Esophagus muscularis mucosa (tissue), 4 donors: ENCODE measurements at regions not wholly inside any gene's neighbourhood (a gene's known extent, or its start where the extent isn't known, plus 50 kb on each side); places are given as distances from the start of the nearest gene placed in this dataset.

Source experiments
- DNase-seq: peaks from one replicate; pipeline ENCODE4 v3.0.0-alpha.2; 2017; ENCODE audit errors: extremely low spot score
- H3K27ac ChIP-seq, 4 donors: fragments of 200-600 bp; sonication (generic); replicated peaks in 1 of 4; 1 replicate in 3 of 4; 2 replicates in 1 of 4; pipeline ENCODE4 v1.5.1; 2016 to 2019; ENCODE audit warnings: mild to moderate bottlenecking in 1 of 4
- H3K27me3 ChIP-seq, 4 donors: fragments of 200-600 bp; sonication (generic); one replicate each; pipeline versions ENCODE4 v1.5.1 to v1.6.0; 2016 to 2019
- H3K36me3 ChIP-seq, 4 donors: fragments of 200-600 bp; sonication (generic); one replicate each; pipeline ENCODE4 v1.5.1; 2016 to 2019
- H3K4me1 ChIP-seq, 4 donors: fragments of 200-600 bp; sonication (generic); one replicate each; pipeline ENCODE4 v1.5.1; 2016 to 2019
- H3K4me3 ChIP-seq, 4 donors: fragments of 200-600 bp; sonication (generic); 1 replicate in 2 of 4; 2 replicates in 2 of 4; pipeline ENCODE4 v1.5.1; 2016 to 2019; ENCODE audit warnings: mild to moderate bottlenecking in 4 of 4, moderate library complexity in 1 of 4
- H3K9me3 ChIP-seq, 4 donors: fragments of 200-600 bp; sonication (generic); 1 replicate in 3 of 4; 2 replicates in 1 of 4; pipeline ENCODE4 v1.5.1; 2016 to 2019
- CTCF ChIP-seq, 3 experiments: fragments of 200-600 bp in 2 of 3; fragments of 450-650 bp in 1 of 3; sonication (generic) in 2 of 3; IDR thresholded peaks; one replicate each; pipeline ENCODE4 v1.5.1; 2017 to 2019; ENCODE audit warnings: antibody characterized with exemption in 3 of 3, mild to moderate bottlenecking in 2 of 3, moderate library complexity in 1 of 3
- EP300 ChIP-seq: sonication (generic); formaldehyde crosslinking; IDR thresholded peaks from one replicate; pipeline ENCODE4 v1.6.1; 2017; ENCODE audit warnings: antibody characterized with exemption
- POLR2A ChIP-seq: fragments of 450-650 bp; IDR thresholded peaks from one replicate; pipeline ENCODE4 v1.6.1; 2017; ENCODE audit warnings: antibody characterized with exemption, moderate library complexity, mild to moderate bottlenecking, low read depth
- POLR2AphosphoS5 ChIP-seq, 2 donors: sonication (generic); formaldehyde crosslinking; IDR thresholded peaks; one replicate each; pipeline ENCODE4 v1.6.1; 2017; ENCODE audit warnings: antibody characterized with exemption in 2 of 2
- WGBS: methylation state at CpG from one replicate; pipeline ENCODE4 v1.1.5; 2018; 5-methylcytosine and 5-hydroxymethylcytosine counted together
- intact Hi-C: fragments of 100-400 bp; cut with DNase I; formaldehyde crosslinking; loops from one replicate; pipeline ENCODE4 v1.15.1; 2023

GRCh38 chr16:85363427-85363826 lies 249.7 kb upstream of the GSE1 start:
- Histone ChIP-seq H3K36me3 (no peaks in the 10 kb centered on the region), H3K9me3 (peaks cover 0 to 4% (median 0%) of the 10 kb centered on the region in 4 donors), H3K4me1 (peaks cover 3 to 62% (median 50%) of the 10 kb centered on the region in 4 donors), H3K4me3 (no peak overlapping the region), H3K27ac (no peak overlapping the region), H3K27me3 (peaks cover 0 to 3% (median 0%) of the 10 kb centered on the region in 4 donors)
- no peak for DNase-seq
- intact Hi-C loops, result no loop called here
- 96% methylated on average over 4 of the region's 5 CpGs for WGBS
- TF ChIP-seq CTCF (IDR thresholded peaks at IDR 0.05), result no peak
- no peak for TF ChIP-seq POLR2A
- TF ChIP-seq POLR2AphosphoS5 (IDR thresholded peaks at IDR 0.05), result no peak
- TF ChIP-seq EP300, result no peak

GRCh38 chr16:85363881-85364280 lies 249.2 kb upstream of the GSE1 start:
- peaks cover 0 to 4% (median 0%) of the 10 kb centered on the region in 4 donors for H3K9me3 ChIP-seq
- TF ChIP-seq EP300 (no peak), POLR2A (no peak), CTCF (IDR thresholded peaks at IDR 0.05) (no peak), POLR2AphosphoS5 (IDR thresholded peaks at IDR 0.05) (no peak)
- H3K36me3 ChIP-seq, result no peaks in the 10 kb centered on the region
- DNase-seq, result no peak
- peaks cover 0 to 3% (median 0%) of the 10 kb centered on the region in 4 donors for H3K27me3 ChIP-seq
- H3K4me1 ChIP-seq, result peaks cover 3 to 62% (median 46%) of the 10 kb centered on the region in 4 donors
- intact Hi-C loops, result no loop called here
- 99% methylated on average over 10 of the region's 10 CpGs for WGBS
- H3K4me3 ChIP-seq, result no peak overlapping the region
- H3K27ac ChIP-seq, result no peak overlapping the region

GRCh38 chr16:85364323-85365040 lies 248.6 kb upstream of the GSE1 start:
- Histone ChIP-seq H3K9me3 (peaks cover 0 to 4% (median 0%) of the 10 kb centered on the region in 4 donors), H3K4me3 (no peak overlapping the region), H3K27me3 (peaks cover 0 to 3% (median 0%) of the 10 kb centered on the region in 4 donors), H3K27ac (no peak overlapping the region), H3K36me3 (no peaks in the 10 kb centered on the region), H3K4me1 (peaks cover 3 to 64% (median 44%) of the 10 kb centered on the region in 4 donors)
- no peak for DNase-seq
- WGBS, result 83% methylated on average over 17 of the region's 21 CpGs
- intact Hi-C loops, result no loop called here
- TF ChIP-seq EP300 (no peak), POLR2A (no peak), CTCF (IDR thresholded peaks at IDR 0.05) (no peak), POLR2AphosphoS5 (IDR thresholded peaks at IDR 0.05) (no peak)

GRCh38 chr16:85365120-85365519 lies 248.0 kb upstream of the GSE1 start:
- peaks cover 0 to 3% (median 0%) of the 10 kb centered on the region in 4 donors for H3K27me3 ChIP-seq
- H3K36me3 ChIP-seq, result no peaks in the 10 kb centered on the region
- intact Hi-C loops, result no loop called here
- H3K27ac ChIP-seq, result peak overlapping the region in 1 of 4 donors; percentile 75
- H3K4me3 ChIP-seq, result no peak overlapping the region
- WGBS, result 95% methylated on average over 9 of the region's 11 CpGs
- no peak for TF ChIP-seq POLR2A
- TF ChIP-seq CTCF (IDR thresholded peaks at IDR 0.05), result no peak
- no peak for TF ChIP-seq POLR2AphosphoS5 (IDR thresholded peaks at IDR 0.05)
- TF ChIP-seq EP300, result no peak
- peaks cover 8 to 65% (median 44%) of the 10 kb centered on the region in 4 donors for H3K4me1 ChIP-seq
- DNase-seq, result no peak
- peaks cover 0 to 4% (median 0%) of the 10 kb centered on the region in 4 donors for H3K9me3 ChIP-seq
